Liver (tissue), 8 donors: ENCODE measurements at regions not wholly inside any gene's neighbourhood (a gene's known extent, or its start where the extent isn't known, plus 50 kb on each side); places are given as distances from the start of the nearest gene placed in this dataset.

Experiments
- DNase-seq: peaks from one replicate; pipeline ENCODE4 v3.0.0-alpha.2; 2017; ENCODE audit warnings: low spot score
- H3K27ac ChIP-seq, 2 donors: one replicate each; pipeline ENCODE4 v1.7.0; 2013; ENCODE audit warnings: inconsistent platforms in 2 of 2, low read length in 2 of 2, control low read depth in 1 of 2, low read depth in 1 of 2, mild to moderate bottlenecking in 1 of 2
- H3K27me3 ChIP-seq, 4 donors: one replicate each; pipeline versions ENCODE4 v1.6.1 to v1.7.0; 2013; ENCODE audit warnings: low read length in 3 of 4, inconsistent platforms in 1 of 4, mild to moderate bottlenecking in 1 of 4, moderate library complexity in 1 of 4; ENCODE audit not compliant: control insufficient read depth in 4 of 4, insufficient read depth in 4 of 4
- H3K36me3 ChIP-seq, 4 donors: one replicate each; pipeline versions ENCODE4 v1.6.1 to v1.7.0; 2013; ENCODE audit warnings: low read length in 3 of 4, mild to moderate bottlenecking in 3 of 4, low read depth in 1 of 4, moderate library complexity in 1 of 4; ENCODE audit not compliant: control insufficient read depth in 4 of 4, insufficient read depth in 3 of 4
- H3K4me1 ChIP-seq, 4 donors: one replicate each; pipeline versions ENCODE4 v1.6.1 to v1.7.0; 2013; ENCODE audit warnings: low read length in 3 of 4, mild to moderate bottlenecking in 3 of 4, moderate library complexity in 1 of 4; ENCODE audit not compliant: control insufficient read depth in 4 of 4, insufficient read depth in 4 of 4
- H3K4me3 ChIP-seq, 3 donors: one replicate each; pipeline versions ENCODE4 v1.6.1 to v1.7.0; 2013; ENCODE audit warnings: low read length in 3 of 3, control low read depth in 1 of 3, low read depth in 1 of 3, mild to moderate bottlenecking in 1 of 3
- H3K9ac ChIP-seq, 2 donors: one replicate each; pipeline ENCODE4 v1.7.0; 2013; ENCODE audit warnings: low read length in 2 of 2, mild to moderate bottlenecking in 2 of 2, moderate library complexity in 2 of 2, control low read depth in 1 of 2, low read depth in 1 of 2
- H3K9me3 ChIP-seq, 4 donors: one replicate each; pipeline versions ENCODE4 v1.6.1 to v1.7.0; 2013; ENCODE audit warnings: low read length in 3 of 4; ENCODE audit not compliant: control insufficient read depth in 4 of 4
- EGR1 ChIP-seq, 2 donors: IDR thresholded peaks; 2 replicates each; pipeline ENCODE4 v1.6.1; 2016 to 2018; ENCODE audit warnings: antibody characterized with exemption in 2 of 2, low read depth in 2 of 2
- FOXA1 ChIP-seq: IDR thresholded peaks from 2 replicates; pipeline ENCODE4 v1.6.1; 2016; ENCODE audit warnings: antibody characterized with exemption
- FOXA2 ChIP-seq: IDR thresholded peaks from 2 replicates; pipeline ENCODE4 v1.6.1; 2016; ENCODE audit warnings: antibody characterized with exemption
- GABPA ChIP-seq, 2 donors: IDR thresholded peaks in 1 of 2; conservative IDR thresholded peaks in 1 of 2; 2 replicates each; pipeline ENCODE4 v1.6.1; 2016; ENCODE audit warnings: antibody characterized with exemption in 2 of 2, mild to moderate bottlenecking in 1 of 2, moderate library complexity in 1 of 2
- HNF4A ChIP-seq, 2 donors: conservative IDR thresholded peaks; 2 replicates each; pipeline ENCODE4 v1.6.1; 2016; ENCODE audit warnings: antibody characterized with exemption in 2 of 2, mild to moderate bottlenecking in 2 of 2
- HNF4G ChIP-seq: IDR thresholded peaks from 2 replicates; pipeline ENCODE4 v1.6.1; 2016; ENCODE audit warnings: antibody characterized with exemption
- JUND ChIP-seq, 2 donors: IDR thresholded peaks; 2 replicates each; pipeline ENCODE4 v1.6.1; 2016; ENCODE audit warnings: antibody characterized with exemption in 2 of 2
- NR2F2 ChIP-seq: IDR thresholded peaks from 2 replicates; pipeline ENCODE4 v1.6.1; 2016; ENCODE audit warnings: antibody characterized with exemption
- RAD21 ChIP-seq, 2 donors: IDR thresholded peaks; 2 replicates each; pipeline ENCODE4 v1.6.1; 2016; ENCODE audit warnings: antibody characterized with exemption in 2 of 2, mild to moderate bottlenecking in 2 of 2
- RXRA ChIP-seq, 2 donors: IDR thresholded peaks; 2 replicates each; pipeline ENCODE4 v1.6.1; 2017 to 2018; ENCODE audit warnings: antibody characterized with exemption in 2 of 2, mild to moderate bottlenecking in 1 of 2
- SP1 ChIP-seq: IDR thresholded peaks from 2 replicates; pipeline ENCODE4 v1.6.1; 2018; ENCODE audit warnings: antibody characterized with exemption, mild to moderate bottlenecking
- TAF1 ChIP-seq: conservative IDR thresholded peaks from 2 replicates; pipeline ENCODE4 v1.6.1; 2016; ENCODE audit warnings: antibody characterized with exemption, mild to moderate bottlenecking
- YY1 ChIP-seq: IDR thresholded peaks from 2 replicates; pipeline ENCODE4 v1.6.1; 2016; ENCODE audit warnings: antibody characterized with exemption, mild to moderate bottlenecking
- WGBS: extraction: QIAGEN DNeasy Blood & Tissue Kit; methylation state at CpG from one replicate; pipeline ENCODE4 v1.1.7; 2013; 5-methylcytosine and 5-hydroxymethylcytosine counted together
- TF ChIP-seq, protein P1 (sequence below): IDR thresholded peaks from 2 replicates; pipeline ENCODE4 v1.6.1; 2016; ENCODE audit warnings: antibody characterized with exemption, mild to moderate bottlenecking
- TF ChIP-seq, protein P2 (sequence below): IDR thresholded peaks from 2 replicates; pipeline ENCODE4 v1.6.1; 2016; ENCODE audit warnings: antibody characterized with exemption
- TF ChIP-seq, protein P3 (sequence below): IDR thresholded peaks from 2 replicates; pipeline ENCODE4 v1.6.1; 2016; ENCODE audit warnings: antibody characterized with exemption
- TF ChIP-seq, protein P4 (sequence below): fragments of 150-350 bp; IDR thresholded peaks from 2 replicates; pipeline ENCODE4 v1.5.1; 2017; ENCODE audit warnings: improper control_type of control experiment, low read depth, low read length; ENCODE audit not compliant: missing input control
- donor health status: healthy.
- donor health status: healthy.
- donor health status: healthy.
- donor health status: healthy.
- donor health status: healthy.

DNA sequence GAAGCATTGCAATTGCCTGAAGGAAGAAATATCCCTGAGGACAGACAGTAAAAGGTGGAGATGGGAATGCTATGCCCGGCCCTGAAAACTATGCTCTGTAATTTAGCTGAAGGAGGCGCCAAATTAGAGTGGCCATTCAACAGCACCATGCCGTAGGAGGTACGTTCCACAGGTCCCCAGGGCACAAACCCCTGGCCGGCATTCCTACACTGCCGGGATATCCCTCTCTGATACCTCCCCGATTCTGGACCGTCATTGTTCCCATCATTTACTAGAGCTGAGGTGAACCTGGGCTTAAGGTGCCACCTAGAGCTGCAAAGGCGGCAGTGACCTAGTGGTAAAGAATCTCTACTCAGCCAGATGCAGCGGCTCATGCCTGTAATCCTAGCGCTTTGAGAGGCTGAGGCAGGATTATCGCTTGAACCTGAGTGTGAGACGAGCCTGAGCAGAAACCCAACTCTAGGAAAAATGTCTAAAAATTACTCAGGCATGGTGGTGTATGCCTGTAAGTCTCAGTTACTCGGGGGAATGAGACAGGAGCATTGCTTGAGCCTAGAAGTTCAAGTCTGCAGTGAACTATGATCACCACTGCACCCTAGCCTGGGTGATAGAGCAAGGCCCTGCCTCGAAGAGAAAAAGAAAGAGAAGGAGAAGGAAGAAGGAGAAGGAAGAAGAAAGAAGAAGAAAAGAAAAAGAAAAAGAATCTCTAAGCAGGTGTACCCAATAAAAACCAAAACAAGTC is 53.0 kb upstream of the TNKS2 start:
- Histone ChIP-seq H3K36me3 (no peaks in the 10 kb centered on the region), H3K27me3 (no peaks in the 10 kb centered on the region), H3K9me3 (no peaks in the 10 kb centered on the region), H3K4me1 (peaks cover 3 to 30% (median 24%) of the 10 kb centered on the region in 4 donors), H3K27ac (peak overlapping the region; percentile 48 to 74), H3K4me3 (peak overlapping the region in 2 of 3 donors; percentile 36 to 53), H3K9ac (peak overlapping the region in 1 of 2 donors; percentile 29)
- TF ChIP-seq YY1 (peak; percentile 85), HNF4A (conservative IDR thresholded peaks at IDR 0.05) (peak; percentile 21 to 54), FOXA2 (no peak), HNF4G (no peak), TAF1 (no peak), JUND (IDR thresholded peaks at IDR 0.05) (no peak), SP1 (peak; percentile 31), FOXA1 (no peak), GABPA (IDR thresholded peaks at IDR 0.05 in 1 of 2, conservative IDR thresholded peaks at IDR 0.05 in 1 of 2) (no peak), NR2F2 (no peak), RXRA (IDR thresholded peaks at IDR 0.05) (peak; percentile 40 to 72), RAD21 (IDR thresholded peaks at IDR 0.05) (peak; percentile 97 to 98), EGR1 (IDR thresholded peaks at IDR 0.05; ENCODE audit: low read depth in 2 of 2) (no peak)
- TF ChIP-seq, protein P1, sequence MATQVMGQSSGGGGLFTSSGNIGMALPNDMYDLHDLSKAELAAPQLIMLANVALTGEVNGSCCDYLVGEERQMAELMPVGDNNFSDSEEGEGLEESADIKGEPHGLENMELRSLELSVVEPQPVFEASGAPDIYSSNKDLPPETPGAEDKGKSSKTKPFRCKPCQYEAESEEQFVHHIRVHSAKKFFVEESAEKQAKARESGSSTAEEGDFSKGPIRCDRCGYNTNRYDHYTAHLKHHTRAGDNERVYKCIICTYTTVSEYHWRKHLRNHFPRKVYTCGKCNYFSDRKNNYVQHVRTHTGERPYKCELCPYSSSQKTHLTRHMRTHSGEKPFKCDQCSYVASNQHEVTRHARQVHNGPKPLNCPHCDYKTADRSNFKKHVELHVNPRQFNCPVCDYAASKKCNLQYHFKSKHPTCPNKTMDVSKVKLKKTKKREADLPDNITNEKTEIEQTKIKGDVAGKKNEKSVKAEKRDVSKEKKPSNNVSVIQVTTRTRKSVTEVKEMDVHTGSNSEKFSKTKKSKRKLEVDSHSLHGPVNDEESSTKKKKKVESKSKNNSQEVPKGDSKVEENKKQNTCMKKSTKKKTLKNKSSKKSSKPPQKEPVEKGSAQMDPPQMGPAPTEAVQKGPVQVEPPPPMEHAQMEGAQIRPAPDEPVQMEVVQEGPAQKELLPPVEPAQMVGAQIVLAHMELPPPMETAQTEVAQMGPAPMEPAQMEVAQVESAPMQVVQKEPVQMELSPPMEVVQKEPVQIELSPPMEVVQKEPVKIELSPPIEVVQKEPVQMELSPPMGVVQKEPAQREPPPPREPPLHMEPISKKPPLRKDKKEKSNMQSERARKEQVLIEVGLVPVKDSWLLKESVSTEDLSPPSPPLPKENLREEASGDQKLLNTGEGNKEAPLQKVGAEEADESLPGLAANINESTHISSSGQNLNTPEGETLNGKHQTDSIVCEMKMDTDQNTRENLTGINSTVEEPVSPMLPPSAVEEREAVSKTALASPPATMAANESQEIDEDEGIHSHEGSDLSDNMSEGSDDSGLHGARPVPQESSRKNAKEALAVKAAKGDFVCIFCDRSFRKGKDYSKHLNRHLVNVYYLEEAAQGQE = no peak
- TF ChIP-seq, protein P2, sequence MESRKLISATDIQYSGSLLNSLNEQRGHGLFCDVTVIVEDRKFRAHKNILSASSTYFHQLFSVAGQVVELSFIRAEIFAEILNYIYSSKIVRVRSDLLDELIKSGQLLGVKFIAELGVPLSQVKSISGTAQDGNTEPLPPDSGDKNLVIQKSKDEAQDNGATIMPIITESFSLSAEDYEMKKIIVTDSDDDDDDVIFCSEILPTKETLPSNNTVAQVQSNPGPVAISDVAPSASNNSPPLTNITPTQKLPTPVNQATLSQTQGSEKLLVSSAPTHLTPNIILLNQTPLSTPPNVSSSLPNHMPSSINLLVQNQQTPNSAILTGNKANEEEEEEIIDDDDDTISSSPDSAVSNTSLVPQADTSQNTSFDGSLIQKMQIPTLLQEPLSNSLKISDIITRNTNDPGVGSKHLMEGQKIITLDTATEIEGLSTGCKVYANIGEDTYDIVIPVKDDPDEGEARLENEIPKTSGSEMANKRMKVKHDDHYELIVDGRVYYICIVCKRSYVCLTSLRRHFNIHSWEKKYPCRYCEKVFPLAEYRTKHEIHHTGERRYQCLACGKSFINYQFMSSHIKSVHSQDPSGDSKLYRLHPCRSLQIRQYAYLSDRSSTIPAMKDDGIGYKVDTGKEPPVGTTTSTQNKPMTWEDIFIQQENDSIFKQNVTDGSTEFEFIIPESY = no peak
- TF ChIP-seq, protein P3, sequence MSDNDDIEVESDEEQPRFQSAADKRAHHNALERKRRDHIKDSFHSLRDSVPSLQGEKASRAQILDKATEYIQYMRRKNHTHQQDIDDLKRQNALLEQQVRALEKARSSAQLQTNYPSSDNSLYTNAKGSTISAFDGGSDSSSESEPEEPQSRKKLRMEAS = no peak
- TF ChIP-seq, protein P4, sequence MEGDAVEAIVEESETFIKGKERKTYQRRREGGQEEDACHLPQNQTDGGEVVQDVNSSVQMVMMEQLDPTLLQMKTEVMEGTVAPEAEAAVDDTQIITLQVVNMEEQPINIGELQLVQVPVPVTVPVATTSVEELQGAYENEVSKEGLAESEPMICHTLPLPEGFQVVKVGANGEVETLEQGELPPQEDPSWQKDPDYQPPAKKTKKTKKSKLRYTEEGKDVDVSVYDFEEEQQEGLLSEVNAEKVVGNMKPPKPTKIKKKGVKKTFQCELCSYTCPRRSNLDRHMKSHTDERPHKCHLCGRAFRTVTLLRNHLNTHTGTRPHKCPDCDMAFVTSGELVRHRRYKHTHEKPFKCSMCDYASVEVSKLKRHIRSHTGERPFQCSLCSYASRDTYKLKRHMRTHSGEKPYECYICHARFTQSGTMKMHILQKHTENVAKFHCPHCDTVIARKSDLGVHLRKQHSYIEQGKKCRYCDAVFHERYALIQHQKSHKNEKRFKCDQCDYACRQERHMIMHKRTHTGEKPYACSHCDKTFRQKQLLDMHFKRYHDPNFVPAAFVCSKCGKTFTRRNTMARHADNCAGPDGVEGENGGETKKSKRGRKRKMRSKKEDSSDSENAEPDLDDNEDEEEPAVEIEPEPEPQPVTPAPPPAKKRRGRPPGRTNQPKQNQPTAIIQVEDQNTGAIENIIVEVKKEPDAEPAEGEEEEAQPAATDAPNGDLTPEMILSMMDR = peak; percentile 78
- WGBS = 18% methylated on average over 15 of the region's 15 CpGs
- peak; percentile 35 for DNase-seq
